Fibroblast of villous mesenchyme (primary cell): ENCODE measurements at regions not wholly inside any gene's neighbourhood (a gene's known extent, or its start where the extent isn't known, plus 50 kb on each side); places are given as distances from the start of the nearest gene placed in this dataset.

Experiments
- DNase-seq: peaks from one replicate; pipeline ENCODE4 v3.0.0-alpha.2; 2010; ENCODE audit warnings: low read depth
- H3K4me3 ChIP-seq: 2 replicates; pipeline ENCODE4 v1.5.1; 2011; ENCODE audit warnings: low read depth, mild to moderate bottlenecking, low read length
- CTCF ChIP-seq: IDR thresholded peaks from 2 replicates; pipeline ENCODE4 v1.5.1; 2012; ENCODE audit warnings: low read depth, mild to moderate bottlenecking, low read length; ENCODE audit not compliant: insufficient read depth

DNA sequence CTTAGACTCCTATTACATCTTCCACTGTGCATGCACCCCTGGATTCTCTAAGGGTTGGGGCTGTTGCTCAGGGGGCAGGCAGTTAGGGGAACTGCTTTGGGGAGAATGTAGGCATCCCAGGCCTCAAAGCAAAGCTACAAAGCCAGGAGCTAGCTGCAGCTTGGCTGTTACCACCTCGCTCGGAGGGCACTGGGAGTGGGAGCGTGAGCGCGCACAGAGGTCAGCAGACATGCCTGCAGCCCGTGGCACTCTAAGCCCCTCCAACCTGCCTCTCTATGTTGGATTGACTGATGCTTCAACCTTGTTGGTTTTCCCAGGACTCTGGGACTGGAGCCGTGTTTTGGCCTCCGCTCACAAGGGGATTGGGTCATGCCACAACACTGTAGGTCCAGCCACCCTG lies 69.8 kb downstream of the CPN2 start:
- TF ChIP-seq CTCF, result no peak
- H3K4me3 ChIP-seq, result no peak overlapping the region
- DNase-seq, result no peak

DNA sequence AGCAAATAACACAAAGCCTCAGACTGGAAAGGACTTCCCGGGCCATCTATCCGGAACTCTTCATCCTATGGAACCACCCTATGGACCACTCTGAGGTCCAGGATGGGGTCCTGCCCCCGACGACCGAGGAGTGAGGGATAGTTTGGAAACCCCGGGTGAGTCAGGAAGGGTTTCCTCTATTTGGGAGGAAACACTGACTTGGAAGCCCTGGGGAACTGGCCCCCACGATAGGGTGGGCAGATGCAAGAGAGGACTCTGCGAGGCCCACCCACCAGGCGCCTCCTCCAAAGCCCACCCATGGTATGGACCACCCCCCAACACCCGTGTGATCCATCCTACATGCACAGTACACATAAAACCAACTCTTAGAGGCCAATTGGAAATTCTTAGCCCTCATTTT lies 69.4 kb downstream of the CPN2 start:
- no peak for DNase-seq

GRCh38 chr3:194282436-194283122 lies 68.5 kb downstream of the CPN2 start:
- no peak for TF ChIP-seq CTCF
- no peak overlapping the region for H3K4me3 ChIP-seq

More for the DNA sequence above, 69.4 kb downstream of the CPN2 start:
- TF ChIP-seq CTCF, result no peak
- no peak overlapping the region for H3K4me3 ChIP-seq

DNA sequence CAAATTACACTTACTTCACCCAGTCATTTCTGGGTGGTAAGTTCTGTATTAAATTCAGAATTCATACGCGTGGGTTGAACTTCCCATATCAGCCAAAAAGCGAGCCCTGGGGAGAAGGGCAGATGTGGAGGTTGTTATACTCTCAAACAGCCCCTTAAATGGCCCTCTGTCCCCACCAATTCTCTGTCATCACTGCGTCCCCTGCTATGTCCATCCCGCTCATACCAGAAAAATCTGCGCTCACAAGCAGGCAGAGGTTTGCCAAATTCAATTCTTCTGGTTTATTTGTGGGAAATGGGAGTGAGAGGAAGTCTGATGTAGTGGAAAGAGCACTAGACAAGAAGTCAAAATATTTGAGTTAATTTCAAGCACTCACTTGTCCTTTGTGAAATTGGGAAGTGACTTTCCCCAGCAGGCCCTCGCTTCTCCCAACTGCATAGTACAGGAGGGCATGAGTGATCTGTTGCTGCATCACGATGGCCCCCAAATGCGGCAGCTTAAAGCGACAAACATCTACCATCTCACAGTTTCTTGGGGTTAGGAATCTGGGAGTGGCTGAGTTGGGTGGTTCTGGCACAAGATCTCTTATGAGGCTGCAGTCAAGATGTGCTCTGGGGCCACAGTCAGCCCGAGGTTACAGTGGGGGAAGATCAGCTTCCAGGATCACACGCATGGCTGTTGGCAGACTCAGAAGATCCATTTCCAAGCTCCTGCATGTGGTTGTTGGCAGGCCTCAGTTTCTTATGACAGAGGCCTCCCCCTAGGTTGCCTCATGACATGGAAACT lies 67.7 kb downstream of the CPN2 start:
- no peak for DNase-seq
- no peak overlapping the region for H3K4me3 ChIP-seq
- no peak for TF ChIP-seq CTCF

More at GRCh38 chr3:194282436-194283122, 68.5 kb downstream of the CPN2 start:
- no peak for DNase-seq

GRCh38 chr3:194284351-194284750 lies 66.8 kb downstream of the CPN2 start:
- no peak for DNase-seq
- no peak overlapping the region for H3K4me3 ChIP-seq
- TF ChIP-seq CTCF, result no peak

DNA sequence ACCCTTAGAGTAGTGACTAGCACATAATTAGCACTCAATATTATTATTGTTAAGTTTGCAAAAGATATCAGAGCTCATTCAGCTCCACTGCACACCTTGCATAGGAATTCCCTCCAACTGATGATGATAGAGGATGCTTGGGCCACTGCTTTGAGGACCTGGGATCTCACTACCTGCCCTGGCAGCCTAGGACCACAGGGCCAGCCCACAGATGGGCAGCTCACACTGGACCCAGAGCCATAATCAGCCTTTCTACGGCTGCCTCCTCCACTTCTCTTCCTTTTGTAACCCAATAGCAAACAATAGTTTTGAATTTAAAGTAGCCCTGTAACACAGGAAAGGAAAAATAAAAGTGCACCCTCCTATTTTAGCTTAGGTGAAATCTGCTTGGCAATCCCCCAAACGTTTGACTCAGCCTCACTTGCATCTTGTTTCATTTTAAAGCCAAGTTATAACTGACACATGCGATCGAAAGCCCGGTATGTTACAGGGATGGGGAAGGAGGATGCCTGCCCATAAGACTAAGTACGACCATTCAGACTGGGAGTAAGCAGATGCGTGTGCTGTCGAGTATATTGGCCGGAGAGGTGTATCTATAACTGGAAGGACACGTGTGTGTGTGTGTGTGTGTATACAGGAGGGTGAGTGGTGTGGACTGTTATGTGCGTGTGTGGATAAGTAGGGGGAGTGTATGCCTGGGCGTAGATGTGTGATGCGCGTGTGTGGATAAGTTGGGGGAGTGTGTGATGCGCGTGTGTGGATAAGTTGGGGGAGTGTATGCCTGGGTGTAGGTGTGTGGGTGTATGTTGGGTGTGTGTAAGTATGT lies 65.9 kb downstream of the CPN2 start:
- no peak overlapping the region for H3K4me3 ChIP-seq
- DNase-seq, result no peak

More for the DNA sequence above, 65.9 kb downstream of the CPN2 start:
- TF ChIP-seq CTCF, result no peak
